H9 (cell line): ENCODE measurements at regions not wholly inside any gene's neighbourhood (a gene's known extent, or its start where the extent isn't known, plus 50 kb on each side); places are given as distances from the start of the nearest gene placed in this dataset.

Experiments used
- DNase-seq: peaks from one replicate; pipeline ENCODE4 v3.0.0-alpha.2; 2017
- H2AFZ ChIP-seq: one replicate; pipeline ENCODE4 v1.6.1; 2013; ENCODE audit warnings: mild to moderate bottlenecking, low read length, control low read depth, moderate library complexity
- H2AK5ac ChIP-seq: 2 replicates; pipeline ENCODE4 v1.6.1; 2013; ENCODE audit warnings: low read length, control low read depth, mixed read lengths; ENCODE audit not compliant: insufficient read length
- H2BK120ac ChIP-seq: one replicate; pipeline ENCODE4 v1.6.1; 2013; ENCODE audit warnings: low read depth, mild to moderate bottlenecking, low read length, control low read depth, inconsistent platforms; ENCODE audit not compliant: poor library complexity, severe bottlenecking
- H2BK12ac ChIP-seq: 2 replicates; pipeline ENCODE4 v1.6.1; 2013; ENCODE audit warnings: low read length, control low read depth, mixed read lengths, low read depth; ENCODE audit not compliant: insufficient read length
- H2BK15ac ChIP-seq: 2 replicates; pipeline ENCODE4 v1.6.1; 2013; ENCODE audit warnings: low read depth, low read length, control low read depth
- H2BK20ac ChIP-seq: one replicate; pipeline ENCODE4 v1.6.1; 2013; ENCODE audit warnings: low read depth, mild to moderate bottlenecking, low read length, control low read depth, inconsistent platforms; ENCODE audit not compliant: poor library complexity, severe bottlenecking
- H2BK5ac ChIP-seq: 2 replicates; pipeline ENCODE4 v1.6.1; 2013; ENCODE audit warnings: low read length, control low read depth, mixed read lengths; ENCODE audit not compliant: insufficient read length
- H3K14ac ChIP-seq: 2 replicates; pipeline ENCODE4 v1.6.1; 2013; ENCODE audit warnings: low read length, control low read depth; ENCODE audit not compliant: insufficient read depth
- H3K18ac ChIP-seq: 2 replicates; pipeline ENCODE4 v1.6.1; 2013; ENCODE audit warnings: low read depth, mild to moderate bottlenecking, mixed read lengths, low read length, control low read depth; ENCODE audit not compliant: insufficient read length
- H3K23ac ChIP-seq: 2 replicates; pipeline ENCODE4 v1.6.1; 2013; ENCODE audit warnings: low read length, control low read depth, mixed read lengths, low read depth; ENCODE audit not compliant: insufficient read length
- H3K23me2 ChIP-seq: 2 replicates; pipeline ENCODE4 v1.6.1; 2013; ENCODE audit warnings: low read depth, mild to moderate bottlenecking, mixed read lengths, low read length, control low read depth; ENCODE audit not compliant: insufficient read length, poor library complexity, severe bottlenecking
- H3K27ac ChIP-seq: 2 replicates; pipeline ENCODE4 v1.5.1; 2013; ENCODE audit warnings: low read length, control low read depth, mixed read lengths, low read depth; ENCODE audit not compliant: insufficient read length
- H3K27me3 ChIP-seq: 2 replicates; pipeline ENCODE4 v1.6.1; 2013; ENCODE audit warnings: low read length, control low read depth, inconsistent platforms; ENCODE audit not compliant: insufficient read depth
- H3K4ac ChIP-seq: 2 replicates; pipeline ENCODE4 v1.6.1; 2013; ENCODE audit warnings: low read depth, mild to moderate bottlenecking, control low read depth, inconsistent platforms, low read length, moderate library complexity
- H3K4me1 ChIP-seq: 2 replicates; pipeline ENCODE4 v1.6.1; 2013; ENCODE audit warnings: low read length, control low read depth, inconsistent platforms; ENCODE audit not compliant: insufficient read depth
- H3K4me2 ChIP-seq: 2 replicates; pipeline ENCODE4 v1.6.1; 2013; ENCODE audit warnings: low read length, control low read depth, mixed read lengths; ENCODE audit not compliant: insufficient read length, insufficient read depth
- H3K56ac ChIP-seq: 2 replicates; pipeline ENCODE4 v1.6.1; 2013; ENCODE audit warnings: low read depth, mild to moderate bottlenecking, mixed read lengths, low read length, control low read depth; ENCODE audit not compliant: insufficient read length
- H3K79me1 ChIP-seq: 2 replicates; pipeline ENCODE4 v1.6.1; 2013; ENCODE audit warnings: low read depth, mild to moderate bottlenecking, moderate library complexity, low read length, control low read depth, inconsistent platforms; ENCODE audit not compliant: insufficient read depth, poor library complexity, severe bottlenecking
- H3K79me2 ChIP-seq: 2 replicates; pipeline ENCODE4 v1.6.1; 2013; ENCODE audit warnings: low read length, control low read depth, inconsistent platforms; ENCODE audit not compliant: insufficient read depth
- H3K9ac ChIP-seq: 2 replicates; pipeline ENCODE4 v1.6.1; 2013; ENCODE audit warnings: low read length, control low read depth, mixed read lengths; ENCODE audit not compliant: insufficient read length; ENCODE audit errors: extremely low read depth
- H3K9me3 ChIP-seq: one replicate; pipeline ENCODE4 v1.6.1; 2013; ENCODE audit warnings: low read depth, low read length, inconsistent platforms; ENCODE audit not compliant: control insufficient read depth
- H3T11ph ChIP-seq: one replicate; pipeline ENCODE4 v1.6.1; 2013; ENCODE audit warnings: mild to moderate bottlenecking, low read length, control low read depth, inconsistent platforms
- H4K20me1 ChIP-seq: one replicate; pipeline ENCODE4 v1.6.1; 2013; ENCODE audit not compliant: control insufficient read depth, insufficient read length, insufficient read depth
- H4K5ac ChIP-seq: 2 replicates; pipeline ENCODE4 v1.6.1; 2013; ENCODE audit warnings: low read depth, mild to moderate bottlenecking, mixed read lengths, low read length, control low read depth; ENCODE audit not compliant: insufficient read length
- H4K8ac ChIP-seq: replicated peaks from 2 replicates; pipeline ENCODE4 v1.6.1; 2013; ENCODE audit warnings: low read length, control low read depth, mixed read lengths, low read depth; ENCODE audit not compliant: insufficient read length
- H4K91ac ChIP-seq: 2 replicates; pipeline ENCODE4 v1.6.1; 2013; ENCODE audit warnings: low read depth, mild to moderate bottlenecking, moderate library complexity, mixed read lengths, low read length, control low read depth; ENCODE audit not compliant: insufficient read length
- H3K27ac Mint-ChIP-seq, 3 experiments: 2 replicates in 2 of 3; 3 replicates in 1 of 3; pipeline ENCODE4 v1.8.0; 2020 to 2021; ENCODE audit warnings: mixed read lengths in 3 of 3, mild to moderate bottlenecking in 1 of 3, moderate library complexity in 1 of 3
- H3K27me3 Mint-ChIP-seq: 2 replicates; pipeline ENCODE4 v1.8.0; 2021; ENCODE audit warnings: low read depth, mild to moderate bottlenecking, moderate library complexity, mixed read lengths
- H3K36me3 Mint-ChIP-seq, 3 experiments: 2 replicates in 2 of 3; 3 replicates in 1 of 3; pipeline ENCODE4 v1.8.0; 2020 to 2021; ENCODE audit warnings: low read depth in 3 of 3, mixed read lengths in 3 of 3; ENCODE audit not compliant: insufficient read depth in 1 of 3
- H3K4me1 Mint-ChIP-seq, 2 experiments: 2 replicates each; pipeline ENCODE4 v1.8.0; 2020; ENCODE audit warnings: mixed read lengths in 2 of 2
- H3K4me3 Mint-ChIP-seq, 2 experiments: 2 replicates in 1 of 2; 3 replicates in 1 of 2; pipeline ENCODE4 v1.8.0; 2020 to 2021; ENCODE audit warnings: mild to moderate bottlenecking in 2 of 2, mixed read lengths in 2 of 2, moderate library complexity in 1 of 2
- H3K9me3 Mint-ChIP-seq, 2 experiments: 2 replicates in 1 of 2; 3 replicates in 1 of 2; pipeline ENCODE4 v1.8.0; 2020; ENCODE audit warnings: mild to moderate bottlenecking in 2 of 2, mixed read lengths in 2 of 2, moderate library complexity in 1 of 2
- CTCF ChIP-seq: fragments of 200-600 bp; sonication (generic); conservative IDR thresholded peaks from 3 replicates; pipeline ENCODE4 v1.8.0; 2021; ENCODE audit warnings: antibody characterized with exemption, mild to moderate bottlenecking
- WGBS: extraction: QIAGEN DNeasy Blood & Tissue Kit; methylation state at CpG from one replicate; pipeline ENCODE4 v1.1.7; 2013; ENCODE audit warnings: missing lambda C conversion rate, low lambda C conversion rate, mixed read lengths; ENCODE audit not compliant: insufficient read length; ENCODE audit errors: extremely low coverage; 5-methylcytosine and 5-hydroxymethylcytosine counted together

GRCh38 chr10:70991140-70992124 is 103.1 kb upstream of the PCBD1 start:
- Histone ChIP-seq H4K91ac (no peak overlapping the region), H3K23ac (no peak overlapping the region), H4K5ac (no peak overlapping the region), H2BK20ac (no peak overlapping the region), H2AK5ac (no peak overlapping the region), H4K8ac (no peak overlapping the region), H2AFZ (no peak overlapping the region), H3K79me2 (no peaks in the 10 kb centered on the region), H3K9ac (no peak overlapping the region), H3K79me1 (no peaks in the 10 kb centered on the region), H3K9me3 (no peaks in the 10 kb centered on the region), H3K56ac (no peak overlapping the region), H3K18ac (no peak overlapping the region), H2BK12ac (no peak overlapping the region), H4K20me1 (no peaks in the 10 kb centered on the region), H2BK5ac (no peak overlapping the region), H3K23me2 (no peaks in the 10 kb centered on the region), H3K4me2 (no peak overlapping the region), H3K27me3 (no peaks in the 10 kb centered on the region), H2BK120ac (no peak overlapping the region), H3K4me1 (no peaks in the 10 kb centered on the region), H3T11ph (no peak overlapping the region), H3K14ac (no peak overlapping the region), H2BK15ac (no peak overlapping the region), H3K27ac (no peak overlapping the region), H3K4ac (no peak overlapping the region)
- H3K9me3 Mint-ChIP-seq, result no peaks in the 10 kb centered on the region
- H3K36me3 Mint-ChIP-seq, result no peaks in the 10 kb centered on the region
- H3K4me3 Mint-ChIP-seq, result no peak overlapping the region
- H3K27ac Mint-ChIP-seq, result no peak overlapping the region
- DNase-seq, result no peak
- peaks cover 8% of the 10 kb centered on the region for H3K27me3 Mint-ChIP-seq
- H3K4me1 Mint-ChIP-seq, result peaks cover under 1 to 6% of the 10 kb centered on the region in 2 experiments; a peak in 3 of 4 replicates
- no peak for TF ChIP-seq CTCF
- WGBS, result no CpG with 5 or more reads among the region's 14 CpGs
